HFFc6 (cell line): ENCODE measurements at regions not wholly inside any gene's neighbourhood (a gene's known extent, or its start where the extent isn't known, plus 50 kb on each side); places are given as distances from the start of the nearest gene placed in this dataset.

Source experiments
- DNase-seq: peaks from one replicate; pipeline ENCODE4 v3.0.0-alpha.2; 2018
- H3K27ac Mint-ChIP-seq: 2 replicates; pipeline ENCODE4 v1.8.0; 2020; ENCODE audit warnings: mild to moderate bottlenecking, mixed read lengths
- H3K27me3 Mint-ChIP-seq: 2 replicates; pipeline ENCODE4 v1.8.0; 2021; ENCODE audit warnings: mild to moderate bottlenecking, moderate library complexity, mixed read lengths; ENCODE audit not compliant: insufficient read depth
- H3K36me3 Mint-ChIP-seq: 2 replicates; pipeline ENCODE4 v1.8.0; 2021; ENCODE audit warnings: low read depth, mixed read lengths
- H3K4me1 Mint-ChIP-seq: 2 replicates; pipeline ENCODE4 v1.8.0; 2020; ENCODE audit warnings: low read depth, mixed read lengths
- H3K4me3 Mint-ChIP-seq: 2 replicates; pipeline ENCODE4 v1.8.0; 2020; ENCODE audit warnings: mild to moderate bottlenecking, moderate library complexity, mixed read lengths
- H3K9me3 Mint-ChIP-seq: 2 replicates; pipeline ENCODE4 v1.8.0; 2020; ENCODE audit warnings: mild to moderate bottlenecking, mixed read lengths
- TF ChIP-seq, protein P1 (sequence below): fragments of 200-600 bp; sonication (generic); IDR thresholded peaks from 2 replicates; pipeline ENCODE4 v1.5.0; 2021; ENCODE audit warnings: antibody characterized with exemption, mild to moderate bottlenecking

DNA sequence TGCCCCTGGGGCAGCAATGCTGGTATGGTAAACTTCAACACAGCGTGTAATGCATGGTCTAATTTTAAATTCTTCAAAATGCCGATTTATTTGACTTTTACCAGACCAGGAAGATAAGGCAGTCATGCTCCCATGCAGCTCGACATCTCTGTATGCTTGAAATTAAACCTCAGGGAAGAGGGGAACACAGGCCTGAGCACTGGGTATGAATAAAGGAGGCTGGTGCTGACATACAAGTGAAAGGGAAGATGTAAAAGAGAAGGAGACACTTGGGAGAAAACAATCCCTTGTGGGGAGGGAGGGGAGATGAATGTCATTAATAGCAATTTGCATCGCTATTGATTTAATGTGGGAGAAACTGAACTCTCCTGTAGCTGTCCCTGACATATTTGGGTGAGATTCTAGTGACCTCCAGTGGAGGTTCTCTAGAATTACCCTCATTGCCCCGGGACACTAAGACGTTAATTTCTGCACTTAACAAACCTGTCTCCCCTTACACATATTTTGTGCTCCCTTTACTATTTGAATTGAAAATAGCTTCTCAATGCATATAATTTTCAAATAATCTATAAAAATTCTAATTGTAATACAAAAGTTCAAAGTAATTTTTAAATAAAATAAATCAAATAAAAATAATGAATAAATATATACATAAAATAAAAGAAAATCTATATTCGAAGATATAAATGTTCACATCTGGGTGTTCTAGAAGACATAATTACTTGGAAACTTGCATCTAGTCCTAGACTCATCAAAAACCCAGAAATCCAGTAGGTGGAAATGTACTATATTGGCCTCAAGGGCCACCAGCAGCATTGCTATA lies 283.1 kb downstream of the LMX1A start:
- peak; percentile 39 for DNase-seq
- no peaks in the 10 kb centered on the region; the same call in 1 of the 2 replicates for H3K27me3 Mint-ChIP-seq

DNA sequence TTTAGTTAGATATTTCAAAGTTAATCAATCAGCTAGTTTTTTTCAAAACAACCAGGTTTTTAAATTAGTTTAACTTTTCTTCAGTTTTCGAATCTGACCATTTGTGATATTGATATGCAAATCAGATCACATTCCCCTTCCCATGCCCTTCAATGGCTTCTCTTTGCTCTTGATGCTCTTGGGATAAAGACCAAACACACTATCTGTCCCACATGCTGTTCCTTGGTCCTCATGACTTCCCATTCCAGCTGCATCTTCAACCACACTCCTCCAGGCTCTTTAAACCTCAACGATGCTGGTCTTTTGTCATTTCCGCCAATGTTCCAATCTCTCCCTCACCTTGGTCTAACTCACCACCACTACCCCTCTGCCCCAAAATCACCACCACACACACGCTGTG lies 285.8 kb downstream of the LMX1A start:
- peaks cover 27% of the 10 kb centered on the region for H3K4me1 Mint-ChIP-seq

More for the DNA sequence above, 283.1 kb downstream of the LMX1A start:
- H3K4me3 Mint-ChIP-seq = no peak overlapping the region
- TF ChIP-seq, protein P1, sequence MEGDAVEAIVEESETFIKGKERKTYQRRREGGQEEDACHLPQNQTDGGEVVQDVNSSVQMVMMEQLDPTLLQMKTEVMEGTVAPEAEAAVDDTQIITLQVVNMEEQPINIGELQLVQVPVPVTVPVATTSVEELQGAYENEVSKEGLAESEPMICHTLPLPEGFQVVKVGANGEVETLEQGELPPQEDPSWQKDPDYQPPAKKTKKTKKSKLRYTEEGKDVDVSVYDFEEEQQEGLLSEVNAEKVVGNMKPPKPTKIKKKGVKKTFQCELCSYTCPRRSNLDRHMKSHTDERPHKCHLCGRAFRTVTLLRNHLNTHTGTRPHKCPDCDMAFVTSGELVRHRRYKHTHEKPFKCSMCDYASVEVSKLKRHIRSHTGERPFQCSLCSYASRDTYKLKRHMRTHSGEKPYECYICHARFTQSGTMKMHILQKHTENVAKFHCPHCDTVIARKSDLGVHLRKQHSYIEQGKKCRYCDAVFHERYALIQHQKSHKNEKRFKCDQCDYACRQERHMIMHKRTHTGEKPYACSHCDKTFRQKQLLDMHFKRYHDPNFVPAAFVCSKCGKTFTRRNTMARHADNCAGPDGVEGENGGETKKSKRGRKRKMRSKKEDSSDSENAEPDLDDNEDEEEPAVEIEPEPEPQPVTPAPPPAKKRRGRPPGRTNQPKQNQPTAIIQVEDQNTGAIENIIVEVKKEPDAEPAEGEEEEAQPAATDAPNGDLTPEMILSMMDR = peak; percentile 87
- peaks cover 27% of the 10 kb centered on the region for H3K4me1 Mint-ChIP-seq
- H3K9me3 Mint-ChIP-seq = no peaks in the 10 kb centered on the region
- no peak overlapping the region for H3K27ac Mint-ChIP-seq
- H3K36me3 Mint-ChIP-seq = no peaks in the 10 kb centered on the region

DNA sequence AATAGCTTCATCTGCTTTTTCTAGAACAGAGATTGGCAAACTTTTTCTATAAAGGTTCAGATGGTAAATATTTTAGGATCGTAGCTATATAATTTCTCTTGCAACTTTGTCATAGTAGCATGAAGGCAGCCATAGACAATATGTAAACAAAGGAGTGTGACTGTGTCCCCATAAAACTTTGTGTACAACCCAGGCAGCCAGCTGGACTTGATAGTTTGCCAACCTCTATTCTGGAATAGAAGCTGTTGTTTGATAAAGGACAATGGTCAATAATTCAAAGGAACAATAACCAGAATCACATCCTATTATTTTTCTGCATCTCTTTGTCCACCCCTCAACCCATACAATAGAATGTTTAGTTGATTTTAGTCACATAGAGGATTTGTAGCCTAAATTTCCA lies 286.7 kb downstream of the LMX1A start:
- Mint-ChIP-seq H3K27me3 (no peaks in the 10 kb centered on the region; the same call in 1 of the 2 replicates), H3K9me3 (no peaks in the 10 kb centered on the region), H3K4me1 (peaks cover 35% of the 10 kb centered on the region), H3K4me3 (no peak overlapping the region), H3K27ac (no peak overlapping the region), H3K36me3 (no peaks in the 10 kb centered on the region)
- TF ChIP-seq, protein P1 = no peak
- no peak for DNase-seq

More for the DNA sequence above, 285.8 kb downstream of the LMX1A start:
- H3K36me3 Mint-ChIP-seq = no peaks in the 10 kb centered on the region
- H3K9me3 Mint-ChIP-seq = no peaks in the 10 kb centered on the region
- no peak overlapping the region for H3K27ac Mint-ChIP-seq
- TF ChIP-seq, protein P1 = no peak
- H3K4me3 Mint-ChIP-seq = no peak overlapping the region
- H3K27me3 Mint-ChIP-seq = no peaks in the 10 kb centered on the region; the same call in 1 of the 2 replicates
- DNase-seq = no peak

GRCh38 chr1:165068741-165069140 lies 287.8 kb downstream of the LMX1A start:
- H3K36me3 Mint-ChIP-seq = no peaks in the 10 kb centered on the region

DNA sequence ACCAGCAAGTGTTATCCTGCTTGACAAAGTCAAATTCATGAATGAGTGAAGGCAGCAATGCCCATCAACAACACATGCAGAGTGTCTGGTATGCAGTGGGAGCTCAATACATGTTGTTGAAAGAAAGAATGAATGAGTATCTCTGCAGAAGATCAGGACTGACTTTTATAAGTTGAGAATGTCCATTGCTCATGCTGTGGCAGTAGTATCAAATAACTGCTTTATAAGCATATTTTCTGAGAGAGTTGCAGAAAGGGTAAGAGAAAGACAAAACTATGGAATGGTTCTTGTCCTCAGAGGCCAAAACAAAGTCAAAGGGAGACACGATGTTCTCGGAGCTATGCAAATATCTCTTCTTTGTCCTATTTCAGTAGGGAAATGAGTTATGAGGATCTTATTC lies 288.7 kb downstream of the LMX1A start:
- Mint-ChIP-seq H3K27ac (no peak overlapping the region), H3K4me3 (no peak overlapping the region), H3K27me3 (no peaks in the 10 kb centered on the region; the same call in 1 of the 2 replicates), H3K4me1 (peaks cover 42% of the 10 kb centered on the region), H3K36me3 (no peaks in the 10 kb centered on the region), H3K9me3 (no peaks in the 10 kb centered on the region)
- no peak for DNase-seq
- TF ChIP-seq, protein P1 = no peak

More at GRCh38 chr1:165068741-165069140, 287.8 kb downstream of the LMX1A start:
- H3K27ac Mint-ChIP-seq = no peak overlapping the region; the same call in 1 of the 2 replicates
- DNase-seq = no peak
- no peaks in the 10 kb centered on the region for H3K9me3 Mint-ChIP-seq
- H3K27me3 Mint-ChIP-seq = no peaks in the 10 kb centered on the region; the same call in 1 of the 2 replicates
- peaks cover 38% of the 10 kb centered on the region for H3K4me1 Mint-ChIP-seq
- TF ChIP-seq, protein P1 = no peak
- no peak overlapping the region for H3K4me3 Mint-ChIP-seq
